ENCODE measurements at regions not wholly inside any gene's neighbourhood (a gene's known extent, or its start where the extent isn't known, plus 50 kb on each side); places are given as distances from the start of the nearest gene placed in this dataset.

DNA sequence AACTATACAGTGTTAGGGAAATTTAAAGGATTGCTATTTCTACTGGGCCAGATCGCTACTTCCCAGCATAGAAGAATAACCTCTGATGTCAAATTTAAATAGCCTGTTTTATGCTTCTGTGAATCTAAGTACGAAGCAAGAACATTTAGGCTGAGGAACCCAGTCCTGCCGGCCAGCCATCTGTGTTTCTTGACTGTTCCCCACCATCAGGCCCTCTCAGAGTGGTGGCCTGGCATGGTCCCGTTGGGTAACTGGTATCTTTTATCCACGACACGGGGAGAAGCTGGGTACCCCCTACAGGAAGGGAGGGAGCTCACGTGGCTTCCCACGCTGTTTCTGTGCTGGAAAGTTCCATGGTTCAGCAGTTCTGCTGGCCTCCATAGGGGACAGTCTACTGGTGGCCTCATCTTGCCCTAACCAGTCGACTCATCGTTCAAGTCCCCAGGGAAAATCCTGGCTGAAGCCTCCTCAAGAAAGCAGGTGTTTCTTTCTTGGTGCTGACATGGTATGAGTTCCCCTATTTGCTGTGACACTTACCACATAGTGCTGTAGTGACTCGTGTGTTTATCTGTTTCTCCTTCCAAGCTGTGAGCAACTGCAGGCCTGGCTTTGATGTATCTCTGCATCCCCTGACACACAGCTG lies 201.7 kb upstream of the NLRP1 start:
- Histone ChIP-seq H4K8ac (replicated peaks; ENCODE audit: insufficient read length, low read depth, low read length) (no peak overlapping the region), H3K4ac (ENCODE audit: low read depth, low read length) (no peak overlapping the region), H3K23me2 (ENCODE audit: insufficient read length, low read depth, low read length, poor library complexity, severe bottlenecking) (no peaks in the 10 kb centered on the region), H4K20me1 (ENCODE audit: control insufficient read depth, insufficient read depth, insufficient read length) (no peaks in the 10 kb centered on the region), H2BK12ac (ENCODE audit: insufficient read length, low read depth, low read length) (no peak overlapping the region), H3K27me3 (ENCODE audit: insufficient read depth, low read length) (no peaks in the 10 kb centered on the region), H3K27ac (ENCODE audit: insufficient read length, low read depth, low read length) (no peak overlapping the region), H3K56ac (ENCODE audit: insufficient read length, low read depth, low read length) (no peak overlapping the region), H3K4me1 (ENCODE audit: insufficient read depth, low read length) (no peaks in the 10 kb centered on the region; the same call in 1 of the 2 replicates), H3K4me2 (ENCODE audit: insufficient read depth, insufficient read length, low read length) (no peak overlapping the region), H3K23ac (ENCODE audit: insufficient read length, low read depth, low read length) (no peak overlapping the region), H2AFZ (ENCODE audit: low read length) (no peak overlapping the region), H3K14ac (ENCODE audit: insufficient read depth, low read length) (no peak overlapping the region; the same call in 1 of the 2 replicates), H2BK5ac (ENCODE audit: insufficient read length, low read length) (no peak overlapping the region), H3T11ph (ENCODE audit: low read length) (no peak overlapping the region), H2AK5ac (ENCODE audit: insufficient read length, low read length) (no peak overlapping the region), H3K79me2 (ENCODE audit: insufficient read depth, low read length) (no peaks in the 10 kb centered on the region), H2BK120ac (ENCODE audit: low read depth, low read length, poor library complexity, severe bottlenecking) (no peak overlapping the region), H3K9ac (ENCODE audit: extremely low read depth, insufficient read length, low read length) (no peak overlapping the region), H2BK15ac (ENCODE audit: low read depth, low read length) (no peak overlapping the region), H4K91ac (ENCODE audit: insufficient read length, low read depth, low read length) (no peak overlapping the region), H3K9me3 (ENCODE audit: control insufficient read depth, low read depth, low read length) (no peaks in the 10 kb centered on the region), H3K79me1 (ENCODE audit: insufficient read depth, low read depth, low read length, poor library complexity, severe bottlenecking) (no peaks in the 10 kb centered on the region), H4K5ac (ENCODE audit: insufficient read length, low read depth, low read length) (no peak overlapping the region), H2BK20ac (ENCODE audit: low read depth, low read length, poor library complexity, severe bottlenecking) (no peak overlapping the region), H3K18ac (ENCODE audit: insufficient read length, low read depth, low read length) (no peak overlapping the region)
- Mint-ChIP-seq H3K27me3 (ENCODE audit: low read depth) (peaks cover 4% of the 10 kb centered on the region), H3K4me1 (peaks cover 9 to 10% of the 10 kb centered on the region in 2 experiments), H3K9me3 (peaks cover 11 to 12% of the 10 kb centered on the region in 2 experiments; a peak in 4 of 5 replicates), H3K36me3 (ENCODE audit: insufficient read depth in 1 of 3, low read depth in 3 of 3) (peaks cover 0 to 13% (median 3%) of the 10 kb centered on the region in 3 experiments; a peak in 6 of 7 replicates), H3K27ac (no peak overlapping the region), H3K4me3 (no peak overlapping the region)
- no CpG with 5 or more reads among the region's 11 CpGs for WGBS (ENCODE audit: extremely low coverage, insufficient read length, low lambda C conversion rate)
- no peak for DNase-seq
- TF ChIP-seq, protein P1, sequence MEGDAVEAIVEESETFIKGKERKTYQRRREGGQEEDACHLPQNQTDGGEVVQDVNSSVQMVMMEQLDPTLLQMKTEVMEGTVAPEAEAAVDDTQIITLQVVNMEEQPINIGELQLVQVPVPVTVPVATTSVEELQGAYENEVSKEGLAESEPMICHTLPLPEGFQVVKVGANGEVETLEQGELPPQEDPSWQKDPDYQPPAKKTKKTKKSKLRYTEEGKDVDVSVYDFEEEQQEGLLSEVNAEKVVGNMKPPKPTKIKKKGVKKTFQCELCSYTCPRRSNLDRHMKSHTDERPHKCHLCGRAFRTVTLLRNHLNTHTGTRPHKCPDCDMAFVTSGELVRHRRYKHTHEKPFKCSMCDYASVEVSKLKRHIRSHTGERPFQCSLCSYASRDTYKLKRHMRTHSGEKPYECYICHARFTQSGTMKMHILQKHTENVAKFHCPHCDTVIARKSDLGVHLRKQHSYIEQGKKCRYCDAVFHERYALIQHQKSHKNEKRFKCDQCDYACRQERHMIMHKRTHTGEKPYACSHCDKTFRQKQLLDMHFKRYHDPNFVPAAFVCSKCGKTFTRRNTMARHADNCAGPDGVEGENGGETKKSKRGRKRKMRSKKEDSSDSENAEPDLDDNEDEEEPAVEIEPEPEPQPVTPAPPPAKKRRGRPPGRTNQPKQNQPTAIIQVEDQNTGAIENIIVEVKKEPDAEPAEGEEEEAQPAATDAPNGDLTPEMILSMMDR (conservative IDR thresholded peaks at IDR 0.05): no peak
